ENCODE measurements at regions not wholly inside any gene's neighbourhood (a gene's known extent, or its start where the extent isn't known, plus 50 kb on each side); places are given as distances from the start of the nearest gene placed in this dataset.

- no peak for TF ChIP-seq CTCF (IDR thresholded peaks at IDR 0.05; ENCODE audit: low read length, missing control alignments)
- no peak overlapping the region for H3K4me3 ChIP-seq (replicated peaks; ENCODE audit: low read depth, low read length)
- no peak for DNase-seq (ENCODE audit: low read depth)
These were observed 1030.5 kb upstream of the TMEM132C start for GRCh38 chr12:127236491-127236890.

DNA sequence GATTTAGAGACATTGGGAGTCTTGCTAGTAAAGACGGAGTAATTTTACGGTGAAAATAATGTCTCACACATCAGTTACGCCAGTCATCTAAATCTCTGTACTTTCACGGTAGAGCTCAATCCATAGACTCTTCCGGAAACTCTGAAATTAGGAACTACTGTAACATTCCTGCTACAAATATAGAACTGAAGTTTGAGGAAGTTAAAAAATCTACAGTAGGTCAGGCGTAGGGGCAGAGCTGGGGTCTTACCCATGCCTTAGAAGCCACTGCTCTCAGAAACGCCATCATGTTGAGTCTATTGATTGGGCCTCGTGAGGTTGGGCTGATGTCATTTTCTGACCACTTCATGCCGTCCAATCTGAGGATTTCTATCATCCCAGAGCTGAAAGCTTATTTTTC, 1029.8 kb upstream of the TMEM132C start:
- TF ChIP-seq CTCF (IDR thresholded peaks at IDR 0.05; ENCODE audit: low read length, missing control alignments) = no peak
- DNase-seq (ENCODE audit: low read depth) = no peak
- no peak overlapping the region for H3K4me3 ChIP-seq (replicated peaks; ENCODE audit: low read depth, low read length)

DNA sequence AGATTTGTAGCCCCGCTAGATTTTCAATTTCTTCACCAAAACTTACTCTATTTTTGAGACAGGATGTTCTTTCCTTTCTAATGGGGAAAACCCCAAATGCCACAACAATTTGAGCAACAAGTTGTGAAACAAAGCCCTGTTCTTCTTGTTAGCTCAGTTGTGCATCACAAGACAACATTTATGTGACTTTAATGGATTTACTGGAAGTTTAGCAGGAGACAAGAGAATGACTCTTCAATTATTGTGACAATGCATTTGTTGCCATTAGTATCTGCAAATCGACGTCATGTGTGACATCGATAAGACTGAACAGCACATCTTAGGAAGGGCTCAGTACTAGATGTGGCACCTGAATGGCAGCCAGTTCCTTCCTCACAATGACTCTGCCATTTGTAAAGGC, 1028.9 kb upstream of the TMEM132C start:
- H3K4me3 ChIP-seq (replicated peaks; ENCODE audit: low read depth, low read length) = no peak overlapping the region
- peak; percentile 42 for DNase-seq (ENCODE audit: low read depth)
- TF ChIP-seq CTCF (IDR thresholded peaks at IDR 0.05; ENCODE audit: low read length, missing control alignments) = no peak

- peak; percentile 29 for DNase-seq (ENCODE audit: low read depth)
- H3K4me3 ChIP-seq (replicated peaks; ENCODE audit: low read depth, low read length) = no peak overlapping the region
- TF ChIP-seq CTCF (IDR thresholded peaks at IDR 0.05; ENCODE audit: low read length, missing control alignments) = no peak
These were observed 1027.2 kb upstream of the TMEM132C start for GRCh38 chr12:127239781-127240180.

DNA sequence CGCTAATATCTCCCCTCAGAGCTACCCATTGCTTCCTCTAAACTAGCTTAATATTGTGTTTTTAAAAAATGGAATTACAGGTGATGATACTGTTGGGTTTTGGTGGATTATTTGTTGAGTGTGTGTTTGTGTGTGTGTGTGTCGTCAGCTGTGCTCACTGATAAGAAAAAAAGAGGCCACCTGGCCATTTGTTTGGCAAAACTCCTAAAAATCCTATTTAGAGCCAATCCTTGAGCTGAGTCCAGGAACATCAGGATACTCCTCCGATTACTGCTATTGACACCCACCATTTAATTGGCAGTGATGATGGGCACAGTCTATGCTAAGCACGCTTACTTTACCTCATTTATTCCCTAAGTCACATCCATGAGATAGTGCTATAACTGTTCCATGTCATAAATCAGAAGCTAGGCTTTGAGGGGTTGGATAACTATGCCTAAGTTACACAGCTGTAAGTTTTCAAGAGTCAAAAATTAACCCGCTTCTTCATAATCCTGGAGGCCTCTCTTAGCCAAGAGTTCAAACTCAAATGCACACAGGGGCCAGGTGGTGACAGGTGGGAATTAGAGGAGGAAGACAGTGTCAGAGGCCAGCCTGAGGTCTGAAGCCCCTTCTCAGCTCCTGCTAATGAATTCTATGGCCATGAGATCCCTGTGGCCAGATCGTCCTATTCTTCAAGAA, 1026.6 kb upstream of the TMEM132C start:
- no peak overlapping the region for H3K4me3 ChIP-seq (replicated peaks; ENCODE audit: low read depth, low read length)
- TF ChIP-seq CTCF (IDR thresholded peaks at IDR 0.05; ENCODE audit: low read length, missing control alignments) = no peak
- no peak for DNase-seq (ENCODE audit: low read depth)

DNA sequence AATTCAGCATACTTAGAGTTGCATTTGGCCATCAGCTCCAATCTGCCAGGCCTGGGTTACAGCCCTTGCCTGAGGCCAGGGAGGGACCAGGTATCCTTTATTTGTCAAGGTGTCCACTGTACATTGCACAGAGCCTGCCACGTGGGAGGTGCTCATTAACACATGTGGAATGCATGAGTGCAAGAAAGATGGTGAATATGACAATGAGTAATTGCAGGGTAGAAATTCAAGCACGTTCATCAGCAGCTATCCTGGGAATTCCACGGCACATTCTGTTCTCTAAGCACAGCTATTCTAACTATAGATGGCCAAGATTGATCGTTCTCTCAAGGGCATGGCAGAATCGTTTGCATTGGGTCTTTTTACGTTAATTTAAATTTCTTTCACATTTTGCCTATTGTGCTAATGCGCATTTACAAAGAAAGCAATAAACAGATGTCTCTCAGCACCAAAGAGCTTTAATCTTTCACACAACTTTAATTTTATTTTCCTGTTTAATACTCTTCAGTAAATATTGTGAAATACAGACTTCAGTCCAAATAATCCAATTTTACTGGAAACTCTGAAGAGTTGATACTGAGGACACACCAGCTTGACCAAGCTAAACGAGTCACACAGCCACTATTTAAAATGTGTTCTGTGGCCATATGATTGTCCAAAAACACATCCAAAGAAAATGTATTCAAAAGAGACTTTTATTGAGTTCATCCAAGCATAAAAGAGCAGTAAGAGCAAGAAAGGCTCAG, 1025.7 kb upstream of the TMEM132C start:
- TF ChIP-seq CTCF (IDR thresholded peaks at IDR 0.05; ENCODE audit: low read length, missing control alignments) = no peak
- H3K4me3 ChIP-seq (replicated peaks; ENCODE audit: low read depth, low read length) = no peak overlapping the region
- DNase-seq (ENCODE audit: low read depth) = peak; percentile 43

All from fibroblast of pulmonary artery (primary cell).